ENCODE measurements at regions not wholly inside any gene's neighbourhood (a gene's known extent, or its start where the extent isn't known, plus 50 kb on each side); places are given as distances from the start of the nearest gene placed in this dataset.

GRCh38 chr18:10182009-10182624, 268.3 kb downstream of the VAPA start:
- no peak for DNase-seq

- DNase-seq, result no peak
Measured at GRCh38 chr18:10184776-10185175, 269.7 kb upstream of the APCDD1 start.

GRCh38 chr18:10188971-10189810, 265.2 kb upstream of the APCDD1 start:
- no peak for DNase-seq

GRCh38 chr18:10190564-10190963, 263.9 kb upstream of the APCDD1 start:
- DNase-seq, result no peak

GRCh38 chr18:10193444-10193843, 261.0 kb upstream of the APCDD1 start:
- DNase-seq, result no peak

- DNase-seq, result no peak
Measured at GRCh38 chr18:10194592-10194991, 259.8 kb upstream of the APCDD1 start.

- DNase-seq, result no peak
Measured at GRCh38 chr18:10195529-10195928, 258.9 kb upstream of the APCDD1 start.

- DNase-seq, result no peak
Measured at GRCh38 chr18:10197097-10197496, 257.3 kb upstream of the APCDD1 start.

- DNase-seq, result no peak
Measured at GRCh38 chr18:10201226-10201625, 253.2 kb upstream of the APCDD1 start.

GRCh38 chr18:10201659-10202058, 252.8 kb upstream of the APCDD1 start:
- DNase-seq, result no peak

GRCh38 chr18:10202845-10203321, 251.6 kb upstream of the APCDD1 start:
- DNase-seq, result no peak

GRCh38 chr18:10205151-10205550, 249.3 kb upstream of the APCDD1 start:
- DNase-seq, result no peak

GRCh38 chr18:10207682-10208345, 246.6 kb upstream of the APCDD1 start:
- no peak for DNase-seq

GRCh38 chr18:10209302-10209701, 245.1 kb upstream of the APCDD1 start:
- DNase-seq, result no peak

- DNase-seq, result no peak
Measured at GRCh38 chr18:10210057-10210633, 244.3 kb upstream of the APCDD1 start.

GRCh38 chr18:10213526-10213925, 240.9 kb upstream of the APCDD1 start:
- no peak for DNase-seq

GRCh38 chr18:10215446-10215845, 239.0 kb upstream of the APCDD1 start:
- no peak for DNase-seq

- DNase-seq, result no peak
Measured at GRCh38 chr18:10216791-10217190, 237.6 kb upstream of the APCDD1 start.

GRCh38 chr18:10217211-10217610, 237.2 kb upstream of the APCDD1 start:
- no peak for DNase-seq

- no peak for DNase-seq
Measured at GRCh38 chr18:10225300-10225699, 229.1 kb upstream of the APCDD1 start.

GRCh38 chr18:10226971-10227370, 227.5 kb upstream of the APCDD1 start:
- DNase-seq, result no peak

GRCh38 chr18:10228326-10228725, 226.1 kb upstream of the APCDD1 start:
- DNase-seq, result no peak

GRCh38 chr18:10229458-10229857, 225.0 kb upstream of the APCDD1 start:
- no peak for DNase-seq

GRCh38 chr18:10230072-10230471, 224.4 kb upstream of the APCDD1 start:
- no peak for DNase-seq

Measured in NCI-H1105 (cell line).